ENCODE measurements at regions not wholly inside any gene's neighbourhood (a gene's known extent, or its start where the extent isn't known, plus 50 kb on each side); places are given as distances from the start of the nearest gene placed in this dataset.

DNA sequence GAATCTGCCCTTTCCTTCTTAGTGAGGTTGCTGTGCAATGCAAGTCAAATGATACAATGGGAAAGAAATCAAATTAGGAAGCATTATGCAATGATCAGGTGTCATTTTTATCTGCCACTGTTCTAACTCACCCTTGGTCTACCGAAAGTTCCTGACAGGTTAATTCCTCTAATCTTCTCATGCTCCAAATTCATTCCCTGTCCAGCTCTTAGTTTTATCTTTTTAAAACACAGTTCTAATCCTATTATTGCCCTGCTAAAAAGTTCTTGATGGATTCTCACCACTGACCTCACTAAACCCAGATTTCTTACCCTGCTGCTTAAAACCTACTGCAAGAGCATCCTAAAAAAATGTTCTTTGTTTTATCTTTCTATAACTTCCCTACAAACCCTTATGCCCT lies 1000.9 kb downstream of the CDH18 start (continued):
- TF ChIP-seq MTF1 (CRISPR knock-in tag; IDR thresholded peaks at IDR 0.05; ENCODE audit: borderline replicate concordance) (no peak), ILK (tag; IDR thresholded peaks at IDR 0.05; ENCODE audit: borderline replicate concordance, low read depth) (no peak)
- TF ChIP-seq, protein P1, sequence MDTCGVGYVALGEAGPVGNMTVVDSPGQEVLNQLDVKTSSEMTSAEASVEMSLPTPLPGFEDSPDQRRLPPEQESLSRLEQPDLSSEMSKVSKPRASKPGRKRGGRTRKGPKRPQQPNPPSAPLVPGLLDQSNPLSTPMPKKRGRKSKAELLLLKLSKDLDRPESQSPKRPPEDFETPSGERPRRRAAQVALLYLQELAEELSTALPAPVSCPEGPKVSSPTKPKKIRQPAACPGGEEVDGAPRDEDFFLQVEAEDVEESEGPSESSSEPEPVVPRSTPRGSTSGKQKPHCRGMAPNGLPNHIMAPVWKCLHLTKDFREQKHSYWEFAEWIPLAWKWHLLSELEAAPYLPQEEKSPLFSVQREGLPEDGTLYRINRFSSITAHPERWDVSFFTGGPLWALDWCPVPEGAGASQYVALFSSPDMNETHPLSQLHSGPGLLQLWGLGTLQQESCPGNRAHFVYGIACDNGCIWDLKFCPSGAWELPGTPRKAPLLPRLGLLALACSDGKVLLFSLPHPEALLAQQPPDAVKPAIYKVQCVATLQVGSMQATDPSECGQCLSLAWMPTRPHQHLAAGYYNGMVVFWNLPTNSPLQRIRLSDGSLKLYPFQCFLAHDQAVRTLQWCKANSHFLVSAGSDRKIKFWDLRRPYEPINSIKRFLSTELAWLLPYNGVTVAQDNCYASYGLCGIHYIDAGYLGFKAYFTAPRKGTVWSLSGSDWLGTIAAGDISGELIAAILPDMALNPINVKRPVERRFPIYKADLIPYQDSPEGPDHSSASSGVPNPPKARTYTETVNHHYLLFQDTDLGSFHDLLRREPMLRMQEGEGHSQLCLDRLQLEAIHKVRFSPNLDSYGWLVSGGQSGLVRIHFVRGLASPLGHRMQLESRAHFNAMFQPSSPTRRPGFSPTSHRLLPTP (IDR thresholded peaks at IDR 0.05; ENCODE audit: borderline replicate concordance, extremely low read depth, insufficient read length) = no peak

- Histone ChIP-seq H3K9me1 (ENCODE audit: control insufficient read depth, insufficient read depth, low read length) (no peaks in the 10 kb centered on the region), H3K79me2 (ENCODE audit: control insufficient read depth, insufficient read depth, low read length) (no peaks in the 10 kb centered on the region), H3K9ac (ENCODE audit: insufficient read depth in 1 of 2, low read depth in 2 of 2, low read length in 2 of 2) (no peak overlapping the region), H3K27me3 (ENCODE audit: control insufficient read depth in 2 of 2, insufficient read depth in 2 of 2, low read length in 2 of 2) (no peaks in the 10 kb centered on the region), H3K4me2 (ENCODE audit: insufficient read depth, low read length) (no peak overlapping the region), H3K4me3 (no peak overlapping the region), H3K4me1 (replicated peaks in 1 of 2; ENCODE audit: control insufficient read depth in 2 of 2, insufficient read depth in 2 of 2, low read length in 2 of 2) (no peaks in the 10 kb centered on the region), H3K36me3 (ENCODE audit: control insufficient read depth, insufficient read depth, low read length) (no peaks in the 10 kb centered on the region), H4K20me1 (replicated peaks; ENCODE audit: control insufficient read depth, insufficient read depth, low read length) (no peaks in the 10 kb centered on the region), H2AFZ (ENCODE audit: low read depth, low read length) (no peak overlapping the region), H3K27ac (ENCODE audit: extremely low read depth, low read depth, low read length) (no peak overlapping the region), H3K9me3 (replicated peaks; ENCODE audit: control insufficient read depth, insufficient read depth, low read depth, low read length) (no peaks in the 10 kb centered on the region)
- TF ChIP-seq GABPA (tag; conservative IDR thresholded peaks at IDR 0.05; ENCODE audit: low read depth) (no peak), HNRNPH1 (optimal IDR thresholded peaks at IDR 0.05; ENCODE audit: low read depth, low read length) (no peak), MTA3 (IDR thresholded peaks at IDR 0.05; ENCODE audit: borderline replicate concordance) (no peak), SRSF9 (IDR thresholded peaks at IDR 0.05; ENCODE audit: borderline replicate concordance, low read depth, low read length) (no peak), ZNF124 (CRISPR knock-in tag; IDR thresholded peaks at IDR 0.05) (no peak)
- intact Hi-C loops (cut with micrococcal nuclease) = no loop called here
- ATAC-seq (no peak), FAIRE-seq (no peak), DNase-seq (ENCODE audit: extremely low read depth in 1 of 4, low spot score in 3 of 4) (no peak)
- ChIA-PET POLR2A (no interaction called here), CTCF (ENCODE audit: low intra/inter-chr PET ratio) (interaction anchor here (0.7 kb wide), 1 partner anchor 519 kb away, joined by 3 read pairs; no protein-coding TSS in a partner anchor)
- in situ Hi-C loops (cut with MboI) = no loop called here
- BruUV-seq (replicated peaks) = no TSS peak
- WGBS (ENCODE audit: insufficient coverage, low coverage, missing lambda C conversion rate) = 18% methylated on average over 1 of the region's 1 CpG
Measured at GRCh38 chr5:18990852-18991251, 997.1 kb downstream of the CDH18 start.
